ENCODE measurements at regions not wholly inside any gene's neighbourhood (a gene's known extent, or its start where the extent isn't known, plus 50 kb on each side); places are given as distances from the start of the nearest gene placed in this dataset.

DNA sequence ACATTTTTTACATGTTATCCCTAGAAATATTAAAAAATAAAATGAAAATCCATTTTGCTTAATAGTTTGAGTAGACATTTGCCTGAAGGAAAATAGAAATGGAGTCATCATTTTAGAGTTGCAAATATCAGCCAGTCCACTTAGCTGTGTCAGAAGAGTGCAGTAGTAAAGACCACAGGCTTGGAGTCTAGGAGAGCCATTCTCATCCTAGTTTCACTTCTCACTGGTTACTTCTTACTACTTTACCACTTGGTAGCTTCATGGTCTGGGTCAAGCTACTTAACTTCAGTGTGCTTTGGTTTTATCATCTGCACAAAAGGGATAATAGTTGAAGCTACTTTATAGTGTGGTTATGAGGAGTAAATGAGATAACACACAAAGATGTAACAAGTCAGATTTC, 286.5 kb upstream of the NBEA start:
- TF ChIP-seq, protein P1, sequence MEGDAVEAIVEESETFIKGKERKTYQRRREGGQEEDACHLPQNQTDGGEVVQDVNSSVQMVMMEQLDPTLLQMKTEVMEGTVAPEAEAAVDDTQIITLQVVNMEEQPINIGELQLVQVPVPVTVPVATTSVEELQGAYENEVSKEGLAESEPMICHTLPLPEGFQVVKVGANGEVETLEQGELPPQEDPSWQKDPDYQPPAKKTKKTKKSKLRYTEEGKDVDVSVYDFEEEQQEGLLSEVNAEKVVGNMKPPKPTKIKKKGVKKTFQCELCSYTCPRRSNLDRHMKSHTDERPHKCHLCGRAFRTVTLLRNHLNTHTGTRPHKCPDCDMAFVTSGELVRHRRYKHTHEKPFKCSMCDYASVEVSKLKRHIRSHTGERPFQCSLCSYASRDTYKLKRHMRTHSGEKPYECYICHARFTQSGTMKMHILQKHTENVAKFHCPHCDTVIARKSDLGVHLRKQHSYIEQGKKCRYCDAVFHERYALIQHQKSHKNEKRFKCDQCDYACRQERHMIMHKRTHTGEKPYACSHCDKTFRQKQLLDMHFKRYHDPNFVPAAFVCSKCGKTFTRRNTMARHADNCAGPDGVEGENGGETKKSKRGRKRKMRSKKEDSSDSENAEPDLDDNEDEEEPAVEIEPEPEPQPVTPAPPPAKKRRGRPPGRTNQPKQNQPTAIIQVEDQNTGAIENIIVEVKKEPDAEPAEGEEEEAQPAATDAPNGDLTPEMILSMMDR (conservative IDR thresholded peaks at IDR 0.05), result no peak
- TF ChIP-seq EZH2 (IDR thresholded peaks at IDR 0.05; ENCODE audit: low read depth), result no peak
